Heart left ventricle (tissue), 13 donors: ENCODE measurements at regions not wholly inside any gene's neighbourhood (a gene's known extent, or its start where the extent isn't known, plus 50 kb on each side); places are given as distances from the start of the nearest gene placed in this dataset.

ENCODE experiments used
- CTCF ChIP-seq, 12 donors: fragments of 200-600 bp; sonication (generic) in 4 of 12; IDR thresholded peaks; one replicate each; pipeline versions ENCODE4 v1.5.0 to v1.8.0; 2018 to 2022; ENCODE audit warnings: antibody characterized with exemption in 12 of 12, mild to moderate bottlenecking in 5 of 12
- POLR2A ChIP-seq, 2 donors: fragments of 450-650 bp; IDR thresholded peaks; one replicate each; pipeline ENCODE4 v1.6.1; 2017; ENCODE audit warnings: antibody characterized with exemption in 2 of 2, mild to moderate bottlenecking in 2 of 2, moderate library complexity in 2 of 2
- donor health status: ischemic (EF 13 %, LVEDD 7.1; RV severe dilation, severe dysfunction).
- donor health status: DM: no; HTN: yes; CAD: no.
- donor health status: DM: no; HTN: no; CAD: no.
- donor health status: ischemic (EF 25% LVEDD 6.9; RV normal size, moderate dysfunction).
- donor health status: ischemic (EF 25% LVEDD 5.7; RV mildly dilated, moderate dysfunction).
- donor health status: ischemic (EF 35%, LVEDD 5.7; RV mildly dilated, moderate dysfunction).
- donor health status: nonischemic (EF 11% LVEDD 7.7; RV severe dilation, severe dysfunction).
- donor health status: DM: yes; HTN: yes; CAD: no.
- donor health status: PGD.
- donor health status: ischemic (EF 29% LVEDD 5.4; RV normal size, mild dysfunction).
- donor health status: nonischemic (EF 23%, LVEDD 6.1; RV moderate dilation, normal function).

- no peak for TF ChIP-seq CTCF (IDR thresholded peaks at IDR 0.05)
- TF ChIP-seq POLR2A (IDR thresholded peaks at IDR 0.05), result no peak
These were observed 181.4 kb downstream of the ETS1 start for GRCh38 chr11:128405714-128406662.
